ENCODE measurements at regions not wholly inside any gene's neighbourhood (a gene's known extent, or its start where the extent isn't known, plus 50 kb on each side); places are given as distances from the start of the nearest gene placed in this dataset.
A peak's percentile ranks its signal among the peaks of the same experiment; 100 is the strongest.

- no peak overlapping the region for H3K9ac ChIP-seq (ENCODE audit: insufficient read depth in 1 of 2, low read length in 2 of 2)
- DNase-seq, result peak in 2 of 3 donors; percentile 63 to 79
- H3K4me3 ChIP-seq, result no peak overlapping the region
- peaks cover 0 to 15% (median 2%) of the 10 kb centered on the region in 5 donors for H3K4me1 ChIP-seq (ENCODE audit: control insufficient read depth in 5 of 5, insufficient read depth in 5 of 5, low read length in 5 of 5)
- H3K36me3 ChIP-seq (ENCODE audit: control insufficient read depth in 4 of 4, insufficient read depth in 4 of 4, low read length in 4 of 4), result no peaks in the 10 kb centered on the region
- no peaks in the 10 kb centered on the region for H3K9me3 ChIP-seq (ENCODE audit: control insufficient read depth in 4 of 4, insufficient read depth in 3 of 4, low read length in 3 of 4)
- ATAC-seq (ENCODE audit: insufficient read depth, low FRiP score), result no peak
- no peak overlapping the region for H3K27ac ChIP-seq (ENCODE audit: low read depth in 1 of 2, low read length in 1 of 2)
- H3K27me3 ChIP-seq (ENCODE audit: control insufficient read depth in 3 of 3, insufficient read depth in 3 of 3, low read length in 2 of 3), result no peaks in the 10 kb centered on the region
- TF ChIP-seq CTCF (IDR thresholded peaks at IDR 0.05; ENCODE audit: control extremely low read depth, extremely low read depth), result no peak
Observed at GRCh38 chr5:124839371-124839998, 93.0 kb upstream of the ZNF608 start.

- DNase-seq, result peak in 2 of 3 donors; percentile 52 to 72
- 63 to 65% methylated on average over 12 of the region's 12 CpGs for WGBS, 2 donors
- Histone ChIP-seq H3K27me3 (ENCODE audit: control insufficient read depth in 3 of 3, insufficient read depth in 3 of 3, low read length in 2 of 3) (no peaks in the 10 kb centered on the region), H3K27ac (ENCODE audit: low read depth in 1 of 2, low read length in 1 of 2) (no peak overlapping the region), H3K9me3 (ENCODE audit: control insufficient read depth in 4 of 4, insufficient read depth in 3 of 4, low read length in 3 of 4) (no peaks in the 10 kb centered on the region), H3K4me3 (no peak overlapping the region), H3K36me3 (ENCODE audit: control insufficient read depth in 4 of 4, insufficient read depth in 4 of 4, low read length in 4 of 4) (no peaks in the 10 kb centered on the region), H3K9ac (ENCODE audit: insufficient read depth in 1 of 2, low read length in 2 of 2) (peak overlapping the region in 1 of 2 donors; percentile 23), H3K4me1 (ENCODE audit: control insufficient read depth in 5 of 5, insufficient read depth in 5 of 5, low read length in 5 of 5) (peaks cover 0 to 15% (median 2%) of the 10 kb centered on the region in 5 donors)
- ATAC-seq (ENCODE audit: insufficient read depth, low FRiP score), result peak; percentile 19
- no peak for TF ChIP-seq CTCF (IDR thresholded peaks at IDR 0.05; ENCODE audit: control extremely low read depth, extremely low read depth)
Observed at GRCh38 chr5:124841829-124842712, 95.6 kb upstream of the ZNF608 start.

DNA sequence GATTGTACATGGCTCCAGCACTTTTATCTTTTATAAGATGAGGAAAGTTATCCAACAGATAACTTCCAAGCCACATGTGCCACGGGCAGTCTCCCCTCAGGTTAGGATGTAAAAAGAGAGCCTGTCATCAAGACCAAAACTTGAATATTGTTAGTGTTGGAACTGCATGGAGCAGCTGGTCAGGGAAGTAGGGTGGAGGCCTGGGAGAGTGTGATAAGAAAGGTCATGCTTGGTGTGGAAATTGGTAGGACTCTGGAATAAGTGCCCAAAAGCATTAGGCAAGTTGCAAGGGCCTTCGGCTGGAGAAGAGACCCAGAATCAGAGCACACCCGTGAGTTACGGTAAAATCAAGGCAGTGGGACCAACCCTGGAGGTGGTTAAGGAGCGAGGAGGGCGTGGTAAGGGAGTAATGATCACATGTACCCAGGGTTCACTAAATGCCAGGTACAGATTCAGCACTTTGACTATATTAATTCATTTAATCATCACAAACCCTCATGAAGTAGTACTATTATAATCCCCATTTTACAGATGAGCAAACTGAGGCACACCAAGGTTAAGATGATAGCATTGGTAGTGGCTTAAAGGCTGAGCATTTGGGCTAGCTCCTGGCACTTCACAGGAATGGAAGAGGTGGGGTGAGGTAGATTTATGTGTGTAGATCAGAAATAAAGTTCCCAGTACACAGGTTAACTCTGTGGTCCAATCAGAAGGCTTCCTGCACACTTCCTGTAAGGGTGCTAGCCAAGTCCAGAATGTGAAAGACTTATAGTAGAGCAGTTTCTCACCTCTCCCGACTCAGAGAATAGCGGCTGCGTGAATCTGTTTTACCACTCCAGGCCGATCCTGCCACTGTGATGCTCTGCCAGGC is 96.5 kb upstream of the ZNF608 start:
- no peak for DNase-seq
- H3K4me3 ChIP-seq, result no peak overlapping the region
- WGBS, 2 donors, result 70 to 82% methylated on average over 10 of the region's 10 CpGs
- no peak overlapping the region for H3K27ac ChIP-seq (ENCODE audit: low read depth in 1 of 2, low read length in 1 of 2)
- TF ChIP-seq CTCF (IDR thresholded peaks at IDR 0.05; ENCODE audit: control extremely low read depth, extremely low read depth), result no peak
- H3K36me3 ChIP-seq (ENCODE audit: control insufficient read depth in 4 of 4, insufficient read depth in 4 of 4, low read length in 4 of 4), result no peaks in the 10 kb centered on the region
- ATAC-seq (ENCODE audit: insufficient read depth, low FRiP score), result no peak
- peaks cover 0 to 15% (median 3%) of the 10 kb centered on the region in 5 donors for H3K4me1 ChIP-seq (ENCODE audit: control insufficient read depth in 5 of 5, insufficient read depth in 5 of 5, low read length in 5 of 5)
- H3K9ac ChIP-seq (ENCODE audit: insufficient read depth in 1 of 2, low read length in 2 of 2), result no peak overlapping the region
- H3K9me3 ChIP-seq (ENCODE audit: control insufficient read depth in 4 of 4, insufficient read depth in 3 of 4, low read length in 3 of 4), result no peaks in the 10 kb centered on the region
- no peaks in the 10 kb centered on the region for H3K27me3 ChIP-seq (ENCODE audit: control insufficient read depth in 3 of 3, insufficient read depth in 3 of 3, low read length in 2 of 3)

Data from lung (tissue), 11 donors.